Thyroid gland (tissue), 4 donors: ENCODE measurements at regions not wholly inside any gene's neighbourhood (a gene's known extent, or its start where the extent isn't known, plus 50 kb on each side); places are given as distances from the start of the nearest gene placed in this dataset.

Experiments
- DNase-seq, 2 donors: peaks; one replicate each; pipeline ENCODE4 v3.0.0-alpha.2; 2019
- H3K27ac ChIP-seq, 3 donors: fragments of 200-600 bp; sonication (generic); 1 replicate in 2 of 3; 2 replicates in 1 of 3; pipeline ENCODE4 v1.5.1; 2016 to 2019; ENCODE audit warnings: mild to moderate bottlenecking in 1 of 3, moderate library complexity in 1 of 3
- H3K27me3 ChIP-seq: fragments of 200-600 bp; sonication (generic); one replicate; pipeline ENCODE4 v1.5.1; 2019
- H3K36me3 ChIP-seq, 2 donors: fragments of 200-600 bp; sonication (generic); one replicate each; pipeline ENCODE4 v1.5.1; 2016 to 2019
- H3K4me1 ChIP-seq, 2 donors: fragments of 200-600 bp; sonication (generic); one replicate each; pipeline ENCODE4 v1.5.1; 2017 to 2019
- H3K4me3 ChIP-seq, 3 donors: fragments of 200-600 bp; sonication (generic); replicated peaks in 1 of 3; 1 replicate in 2 of 3; 2 replicates in 1 of 3; pipeline ENCODE4 v1.5.1; 2016; ENCODE audit warnings: mild to moderate bottlenecking in 1 of 3
- H3K9me3 ChIP-seq: fragments of 200-600 bp; sonication (generic); one replicate; pipeline ENCODE4 v1.5.1; 2017
- CTCF ChIP-seq, 6 experiments: fragments of 200-600 bp in 3 of 6; fragments of 450-650 bp in 3 of 6; sonication (generic) in 3 of 6; IDR thresholded peaks; one replicate each; pipeline ENCODE4 v1.5.1; 2016 to 2019; ENCODE audit warnings: antibody characterized with exemption in 6 of 6, mild to moderate bottlenecking in 2 of 6, inconsistent platforms in 1 of 6, moderate library complexity in 1 of 6
- POLR2A ChIP-seq, 2 donors: fragments of 450-650 bp; IDR thresholded peaks; one replicate each; pipeline ENCODE4 v1.6.1; 2017; ENCODE audit warnings: antibody characterized with exemption in 2 of 2, mild to moderate bottlenecking in 2 of 2, moderate library complexity in 1 of 2
- WGBS, 2 donors: methylation state at CpG; one replicate each; pipeline ENCODE4 v1.1.5; 2017; 5-methylcytosine and 5-hydroxymethylcytosine counted together
- intact Hi-C: fragments of 100-400 bp; cut with DNase I; formaldehyde crosslinking; loops from one replicate; pipeline ENCODE4 v1.15.1; 2023

GRCh38 chr10:62501547-62501946, 127.4 kb downstream of the ZNF365 start:
- TF ChIP-seq POLR2A (IDR thresholded peaks at IDR 0.05) = no peak
- TF ChIP-seq CTCF (IDR thresholded peaks at IDR 0.05) = no peak
- Histone ChIP-seq H3K4me3 (no peak overlapping the region), H3K36me3 (no peaks in the 10 kb centered on the region), H3K27me3 (no peaks in the 10 kb centered on the region), H3K4me1 (no peaks in the 10 kb centered on the region), H3K27ac (no peak overlapping the region), H3K9me3 (no peaks in the 10 kb centered on the region)
- intact Hi-C loops = no loop called here
- WGBS, 2 donors = 86 to 92% methylated on average over 1 of the region's 1 CpG
- DNase-seq = no peak

GRCh38 chr10:62502995-62503613, 128.9 kb downstream of the ZNF365 start:
- Histone ChIP-seq H3K27ac (no peak overlapping the region), H3K4me1 (no peaks in the 10 kb centered on the region), H3K27me3 (no peaks in the 10 kb centered on the region), H3K9me3 (no peaks in the 10 kb centered on the region), H3K4me3 (no peak overlapping the region), H3K36me3 (no peaks in the 10 kb centered on the region)
- 76 to 81% methylated on average over 4 of the region's 4 CpGs for WGBS, 2 donors
- no peak for DNase-seq
- intact Hi-C loops = no loop called here
- TF ChIP-seq POLR2A (IDR thresholded peaks at IDR 0.05) (no peak), CTCF (IDR thresholded peaks at IDR 0.05) (no peak)

- Histone ChIP-seq H3K4me1 (no peaks in the 10 kb centered on the region), H3K9me3 (no peaks in the 10 kb centered on the region), H3K27ac (no peak overlapping the region), H3K4me3 (no peak overlapping the region), H3K36me3 (no peaks in the 10 kb centered on the region), H3K27me3 (no peaks in the 10 kb centered on the region)
- no peak for TF ChIP-seq POLR2A (IDR thresholded peaks at IDR 0.05)
- TF ChIP-seq CTCF (IDR thresholded peaks at IDR 0.05) = no peak
- 93% methylated on average over 2 of the region's 2 CpGs for WGBS, 2 donors
- no peak for DNase-seq
- intact Hi-C loops = no loop called here
These were observed 129.7 kb downstream of the ZNF365 start for GRCh38 chr10:62503872-62504271.

GRCh38 chr10:62506371-62506770, 132.2 kb downstream of the ZNF365 start:
- no peak for TF ChIP-seq POLR2A (IDR thresholded peaks at IDR 0.05)
- no peak for TF ChIP-seq CTCF (IDR thresholded peaks at IDR 0.05)
- H3K36me3 ChIP-seq = no peaks in the 10 kb centered on the region
- no peaks in the 10 kb centered on the region for H3K4me1 ChIP-seq
- WGBS, 2 donors = 66 to 74% methylated on average over 3 of the region's 3 CpGs
- no peaks in the 10 kb centered on the region for H3K9me3 ChIP-seq
- intact Hi-C loops = no loop called here
- H3K27me3 ChIP-seq = no peaks in the 10 kb centered on the region
- H3K4me3 ChIP-seq = no peak overlapping the region
- no peak for DNase-seq
- H3K27ac ChIP-seq = no peak overlapping the region

GRCh38 chr10:62511238-62511637, 137.1 kb downstream of the ZNF365 start:
- Histone ChIP-seq H3K27ac (no peak overlapping the region), H3K27me3 (no peaks in the 10 kb centered on the region), H3K4me3 (no peak overlapping the region), H3K9me3 (no peaks in the 10 kb centered on the region), H3K36me3 (no peaks in the 10 kb centered on the region), H3K4me1 (no peaks in the 10 kb centered on the region)
- DNase-seq = no peak
- WGBS, 2 donors = 90 to 95% methylated on average over 3 of the region's 3 CpGs
- intact Hi-C loops = no loop called here
- TF ChIP-seq POLR2A (IDR thresholded peaks at IDR 0.05) = no peak
- TF ChIP-seq CTCF (IDR thresholded peaks at IDR 0.05) = no peak
